Gastroesophageal sphincter (tissue), 4 donors: ENCODE measurements at regions not wholly inside any gene's neighbourhood (a gene's known extent, or its start where the extent isn't known, plus 50 kb on each side); places are given as distances from the start of the nearest gene placed in this dataset.

Experiments used
- ATAC-seq: fragments of 150-250 bp; one replicate; pipeline ENCODE4 v1.9.1; 2016; ENCODE audit warnings: mild to moderate bottlenecking, moderate library complexity
- H3K27ac ChIP-seq, 4 donors: fragments of 200-600 bp; sonication (generic) in 3 of 4; 1 replicate in 3 of 4; 2 replicates in 1 of 4; pipeline ENCODE4 v1.5.1; 2016 to 2019
- H3K27me3 ChIP-seq: fragments of 200-600 bp; sonication (generic); one replicate; pipeline ENCODE4 v1.5.1; 2019
- H3K36me3 ChIP-seq, 2 donors: fragments of 200-600 bp; sonication (generic); one replicate each; pipeline ENCODE4 v1.5.1; 2019; ENCODE audit warnings: control low read depth in 1 of 2
- H3K4me1 ChIP-seq, 3 donors: fragments of 200-600 bp; sonication (generic); 1 replicate in 2 of 3; 2 replicates in 1 of 3; pipeline ENCODE4 v1.5.1; 2016 to 2019; ENCODE audit warnings: control low read depth in 2 of 3
- H3K4me3 ChIP-seq, 2 donors: fragments of 200-600 bp; sonication (generic); one replicate each; pipeline ENCODE4 v1.5.1; 2019; ENCODE audit warnings: mild to moderate bottlenecking in 1 of 2, moderate library complexity in 1 of 2
- H3K9me3 ChIP-seq, 3 donors: fragments of 200-600 bp; sonication (generic); one replicate each; pipeline ENCODE4 v1.5.1; 2017 to 2019; ENCODE audit warnings: control low read depth in 2 of 3
- EP300 ChIP-seq: sonication (generic); formaldehyde crosslinking; IDR thresholded peaks from one replicate; pipeline ENCODE4 v1.6.1; 2017; ENCODE audit warnings: antibody characterized with exemption, mild to moderate bottlenecking
- POLR2A ChIP-seq, 2 donors: fragments of 450-650 bp; IDR thresholded peaks; one replicate each; pipeline ENCODE4 v1.6.1; 2017; ENCODE audit warnings: antibody characterized with exemption in 2 of 2, mild to moderate bottlenecking in 2 of 2, moderate library complexity in 1 of 2
- POLR2AphosphoS5 ChIP-seq: sonication (generic); formaldehyde crosslinking; IDR thresholded peaks from one replicate; pipeline ENCODE4 v1.6.1; 2017; ENCODE audit warnings: antibody characterized with exemption
- WGBS, 2 donors: methylation state at CpG; one replicate each; pipeline ENCODE4 v1.1.5; 2018; ENCODE audit warnings: low coverage in 1 of 2; 5-methylcytosine and 5-hydroxymethylcytosine counted together
- TF ChIP-seq, protein P1 (sequence below), 4 experiments: fragments of 200-600 bp in 2 of 4; fragments of 450-650 bp in 2 of 4; sonication (generic) in 1 of 4; IDR thresholded peaks; one replicate each; pipeline ENCODE4 v1.5.1; 2017 to 2019; ENCODE audit warnings: antibody characterized with exemption in 4 of 4, mild to moderate bottlenecking in 2 of 4, moderate library complexity in 2 of 4

DNA sequence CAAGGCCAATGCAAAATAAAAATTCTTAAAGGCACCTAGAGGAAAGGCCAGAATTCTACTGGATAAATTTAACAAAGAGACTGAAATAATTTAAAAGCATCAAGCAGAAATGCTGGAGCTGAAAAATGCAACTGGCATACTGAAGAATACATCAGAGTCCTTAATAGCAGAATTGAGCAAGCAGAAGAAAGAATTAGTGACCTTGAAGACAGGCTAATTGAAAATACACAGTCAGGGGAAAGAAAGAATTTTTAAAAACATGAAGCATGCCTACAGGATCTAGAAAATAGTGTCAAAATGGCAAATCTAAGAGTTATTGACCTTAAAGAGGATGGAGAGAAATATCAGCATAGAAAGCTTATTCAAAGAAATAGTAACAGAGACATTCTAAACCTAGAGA is 371.7 kb downstream of the KLHL13 start:
- Histone ChIP-seq H3K9me3 (no peaks in the 10 kb centered on the region), H3K4me1 (no peaks in the 10 kb centered on the region), H3K36me3 (no peaks in the 10 kb centered on the region), H3K4me3 (no peak overlapping the region), H3K27me3 (no peaks in the 10 kb centered on the region), H3K27ac (no peak overlapping the region)
- no peak for ATAC-seq
- TF ChIP-seq POLR2A (IDR thresholded peaks at IDR 0.05), result no peak

DNA sequence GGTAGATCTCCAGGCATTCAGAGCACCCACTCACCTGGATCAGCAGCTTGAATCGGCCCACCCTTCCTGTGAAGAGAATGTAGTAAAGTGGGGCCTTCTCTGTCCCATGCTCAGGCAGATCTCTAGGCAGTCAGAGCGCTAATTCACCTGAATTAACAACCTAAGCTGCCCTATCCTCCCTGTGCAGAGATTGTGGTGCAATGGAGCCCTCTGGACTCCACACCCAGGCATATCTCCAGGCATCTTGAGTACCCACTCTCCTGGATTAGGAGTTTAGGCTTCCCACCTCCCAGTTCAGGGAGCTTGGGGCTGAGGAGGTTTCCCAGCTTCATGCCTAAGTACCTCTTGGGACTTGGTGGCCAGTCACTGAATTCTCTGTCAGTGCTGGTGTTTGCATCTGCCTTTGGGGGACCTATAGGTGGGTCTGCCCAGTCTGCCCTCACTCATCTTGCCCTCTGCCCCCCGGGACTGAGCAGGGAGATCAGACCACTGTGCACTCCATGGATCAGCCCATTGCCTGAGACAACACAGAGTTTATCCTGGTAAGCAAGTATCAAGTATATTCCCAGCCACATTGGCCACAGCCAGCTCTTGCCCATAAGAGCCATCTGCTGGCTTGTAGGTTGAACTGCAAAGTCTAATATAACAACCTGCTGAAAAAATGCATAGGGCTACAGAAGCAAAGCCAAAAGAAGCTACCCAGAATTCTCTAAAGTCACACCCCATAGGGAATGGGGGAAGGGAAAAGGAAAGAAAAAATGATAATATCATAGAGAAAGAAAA is 372.9 kb downstream of the KLHL13 start:
- H3K27me3 ChIP-seq, result no peaks in the 10 kb centered on the region
- H3K4me3 ChIP-seq, result no peak overlapping the region
- WGBS, 2 donors, result no CpG with 5 or more reads among the region's 3 CpGs
- ATAC-seq, result no peak
- H3K9me3 ChIP-seq, result no peaks in the 10 kb centered on the region
- H3K4me1 ChIP-seq, result no peaks in the 10 kb centered on the region
- H3K36me3 ChIP-seq, result no peaks in the 10 kb centered on the region
- H3K27ac ChIP-seq, result no peak overlapping the region
- TF ChIP-seq EP300, result no peak
- TF ChIP-seq, protein P1, sequence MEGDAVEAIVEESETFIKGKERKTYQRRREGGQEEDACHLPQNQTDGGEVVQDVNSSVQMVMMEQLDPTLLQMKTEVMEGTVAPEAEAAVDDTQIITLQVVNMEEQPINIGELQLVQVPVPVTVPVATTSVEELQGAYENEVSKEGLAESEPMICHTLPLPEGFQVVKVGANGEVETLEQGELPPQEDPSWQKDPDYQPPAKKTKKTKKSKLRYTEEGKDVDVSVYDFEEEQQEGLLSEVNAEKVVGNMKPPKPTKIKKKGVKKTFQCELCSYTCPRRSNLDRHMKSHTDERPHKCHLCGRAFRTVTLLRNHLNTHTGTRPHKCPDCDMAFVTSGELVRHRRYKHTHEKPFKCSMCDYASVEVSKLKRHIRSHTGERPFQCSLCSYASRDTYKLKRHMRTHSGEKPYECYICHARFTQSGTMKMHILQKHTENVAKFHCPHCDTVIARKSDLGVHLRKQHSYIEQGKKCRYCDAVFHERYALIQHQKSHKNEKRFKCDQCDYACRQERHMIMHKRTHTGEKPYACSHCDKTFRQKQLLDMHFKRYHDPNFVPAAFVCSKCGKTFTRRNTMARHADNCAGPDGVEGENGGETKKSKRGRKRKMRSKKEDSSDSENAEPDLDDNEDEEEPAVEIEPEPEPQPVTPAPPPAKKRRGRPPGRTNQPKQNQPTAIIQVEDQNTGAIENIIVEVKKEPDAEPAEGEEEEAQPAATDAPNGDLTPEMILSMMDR (IDR thresholded peaks at IDR 0.05), result peak in 3 of 4 experiments; percentile 6 to 39 (median 37)

DNA sequence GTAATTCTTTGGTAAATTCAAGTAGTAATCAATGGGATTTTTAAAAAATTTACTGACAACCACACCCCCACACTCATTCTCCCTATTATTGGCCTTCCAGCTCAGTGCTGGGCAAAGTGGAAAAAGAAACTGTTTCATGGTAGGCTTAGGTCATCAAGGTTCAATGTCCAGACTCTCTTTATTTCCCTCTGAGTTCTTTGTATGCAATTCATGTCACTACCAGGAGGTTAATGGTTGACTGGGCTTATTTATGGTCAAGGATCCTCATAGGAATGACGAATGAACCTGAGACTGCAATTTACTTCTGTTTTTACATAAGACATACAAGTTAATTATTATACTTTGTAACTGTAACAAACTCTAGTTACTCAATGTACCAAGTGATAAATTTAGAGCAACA is 403.2 kb downstream of the KLHL13 start:
- 46 to 75% methylated on average over 1 of the region's 1 CpG for WGBS, 2 donors
- no peak for ATAC-seq
- Histone ChIP-seq H3K27ac (no peak overlapping the region), H3K4me1 (no peaks in the 10 kb centered on the region), H3K27me3 (no peaks in the 10 kb centered on the region), H3K9me3 (no peaks in the 10 kb centered on the region), H3K4me3 (no peak overlapping the region), H3K36me3 (no peaks in the 10 kb centered on the region)
- TF ChIP-seq POLR2A (IDR thresholded peaks at IDR 0.05), result no peak
- no peak for TF ChIP-seq POLR2AphosphoS5
- TF ChIP-seq, protein P1 (IDR thresholded peaks at IDR 0.05), result no peak
- TF ChIP-seq EP300, result no peak

DNA sequence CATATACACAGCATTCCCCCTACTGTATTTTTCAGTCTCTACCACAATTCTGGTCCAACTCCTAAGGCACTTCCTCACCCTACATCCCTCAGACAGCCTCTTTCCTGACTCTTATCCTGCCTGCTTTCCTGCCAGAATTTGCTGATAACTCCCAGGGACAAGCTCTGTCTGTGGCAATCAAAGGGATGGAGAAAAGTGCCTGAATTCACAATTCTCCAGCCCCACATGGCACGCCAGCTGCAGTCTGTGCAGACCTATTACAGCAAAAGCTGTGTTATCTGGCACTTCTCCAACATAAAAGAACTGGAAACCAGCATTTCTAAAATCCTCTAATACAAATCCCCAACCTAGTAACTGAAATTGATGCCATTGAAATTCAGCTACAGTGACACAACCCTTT is 404.8 kb downstream of the KLHL13 start:
- TF ChIP-seq POLR2AphosphoS5 (no peak), EP300 (no peak), POLR2A (IDR thresholded peaks at IDR 0.05) (no peak)
- TF ChIP-seq, protein P1 (IDR thresholded peaks at IDR 0.05), result no peak
- ATAC-seq, result no peak
- Histone ChIP-seq H3K4me1 (no peaks in the 10 kb centered on the region), H3K27me3 (no peaks in the 10 kb centered on the region), H3K27ac (no peak overlapping the region), H3K36me3 (no peaks in the 10 kb centered on the region), H3K4me3 (no peak overlapping the region), H3K9me3 (no peaks in the 10 kb centered on the region)
- 80% methylated on average over 1 of the region's 1 CpG; no CpG with 5 or more reads in 1 of the 2 donors for WGBS, 2 donors

DNA sequence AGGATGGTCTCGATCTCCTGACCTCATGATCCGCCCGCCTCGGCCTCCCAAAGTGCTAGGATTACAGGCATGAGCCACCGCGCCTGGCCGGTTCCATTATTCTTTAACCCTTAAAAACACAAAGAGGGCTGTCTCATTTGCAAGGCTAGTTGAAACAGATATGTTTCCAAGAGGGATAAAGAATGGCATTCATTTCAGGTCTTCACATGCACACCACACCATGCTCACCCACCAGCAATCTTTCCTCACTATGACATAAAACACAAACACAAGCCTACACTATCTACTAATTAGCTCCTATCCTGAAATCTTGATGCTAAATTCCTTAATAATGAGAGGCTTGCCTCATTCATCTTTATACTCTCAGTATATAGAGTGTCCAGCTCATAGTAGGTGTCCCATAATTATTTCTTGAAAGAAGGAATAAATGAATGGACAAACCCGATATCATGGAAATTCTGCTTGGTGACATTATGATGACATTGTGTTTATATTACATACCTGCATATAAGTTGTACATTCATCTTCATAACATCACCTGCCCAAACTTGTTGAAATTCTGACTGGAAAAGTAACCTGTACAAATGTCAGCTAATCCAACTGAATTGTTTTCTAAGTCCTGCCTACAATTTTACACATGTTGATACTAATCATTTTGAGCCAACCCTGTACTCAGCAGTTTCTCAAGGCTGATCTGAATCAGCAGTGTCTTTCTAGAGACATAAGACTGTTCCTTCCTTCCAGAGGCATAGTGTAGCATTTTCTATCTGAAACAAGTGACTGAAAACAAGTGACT is 408.5 kb downstream of the KLHL13 start:
- Histone ChIP-seq H3K27me3 (no peaks in the 10 kb centered on the region), H3K36me3 (no peaks in the 10 kb centered on the region), H3K27ac (no peak overlapping the region), H3K4me3 (no peak overlapping the region), H3K9me3 (no peaks in the 10 kb centered on the region), H3K4me1 (no peaks in the 10 kb centered on the region)
- ATAC-seq, result no peak
- WGBS, 2 donors, result 98 to 100% methylated on average over 2 to 5 of the region's 8 CpGs
- TF ChIP-seq EP300, result no peak
- TF ChIP-seq POLR2A (IDR thresholded peaks at IDR 0.05), result no peak
- no peak for TF ChIP-seq POLR2AphosphoS5
- TF ChIP-seq, protein P1 (IDR thresholded peaks at IDR 0.05), result no peak
